ENCODE measurements at regions not wholly inside any gene's neighbourhood (a gene's known extent, or its start where the extent isn't known, plus 50 kb on each side); places are given as distances from the start of the nearest gene placed in this dataset.

GRCh38 chr5:8299716-8300115 is 430.8 kb downstream of the MTRR start:
- no peaks in the 10 kb centered on the region for H3K36me3 ChIP-seq (ENCODE audit: control insufficient read depth, insufficient read depth, low read length)
- TF ChIP-seq EZH2 (IDR thresholded peaks at IDR 0.05; ENCODE audit: low read length, missing control alignments) (no peak), CTCF (conservative IDR thresholded peaks at IDR 0.05 in 1 of 2, IDR thresholded peaks at IDR 0.05 in 1 of 2; ENCODE audit: low read depth in 1 of 2, low read length in 2 of 2) (no peak)

DNA sequence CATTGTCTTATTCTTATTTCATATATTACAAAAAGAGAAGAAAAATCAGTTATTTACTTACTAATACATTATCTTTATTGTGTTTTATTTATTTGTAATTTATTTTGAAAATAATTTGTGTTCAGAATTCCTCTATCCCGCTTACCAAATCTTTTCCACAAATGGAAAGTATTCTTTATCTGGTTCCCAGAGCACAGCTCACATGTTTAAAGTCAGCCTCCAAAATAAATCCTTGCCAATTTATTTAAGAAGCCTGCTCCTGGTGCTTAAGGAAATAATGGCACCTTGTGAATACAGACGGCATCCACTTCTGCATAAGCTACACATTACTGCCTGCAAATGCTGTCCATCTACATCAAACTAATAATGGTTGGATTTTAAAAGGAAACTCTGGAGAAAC is 435.4 kb downstream of the MTRR start:
- TF ChIP-seq EZH2 (IDR thresholded peaks at IDR 0.05; ENCODE audit: low read length, missing control alignments), result no peak
- TF ChIP-seq CTCF (conservative IDR thresholded peaks at IDR 0.05 in 1 of 2, IDR thresholded peaks at IDR 0.05 in 1 of 2; ENCODE audit: low read depth in 1 of 2, low read length in 2 of 2), result no peak
- Histone ChIP-seq H3K79me2 (ENCODE audit: control insufficient read depth, insufficient read depth, low read length) (no peaks in the 10 kb centered on the region), H3K4me1 (ENCODE audit: control insufficient read depth, extremely low read depth, insufficient read depth, low read length) (no peaks in the 10 kb centered on the region)

More at GRCh38 chr5:8299716-8300115, 430.8 kb downstream of the MTRR start:
- no peak overlapping the region for H3K4me3 ChIP-seq (replicated peaks in 1 of 4; ENCODE audit: control extremely low read depth in 1 of 4, insufficient read depth in 1 of 4, low read depth in 3 of 4, low read length in 4 of 4)
- no peak overlapping the region for H3K9ac ChIP-seq (ENCODE audit: insufficient read depth, low read length)
- H3K27ac ChIP-seq (ENCODE audit: insufficient read depth, low read length), result no peak overlapping the region
- no peak overlapping the region for H2AFZ ChIP-seq (ENCODE audit: low read length)
- no peak for DNase-seq (ENCODE audit: low read depth in 2 of 2)
- no peaks in the 10 kb centered on the region for H3K9me3 ChIP-seq (ENCODE audit: control insufficient read depth, insufficient read depth, low read depth, low read length)
- H4K20me1 ChIP-seq (ENCODE audit: control insufficient read depth, extremely low read depth, insufficient read depth, low read length), result no peaks in the 10 kb centered on the region
- H3K79me2 ChIP-seq (ENCODE audit: control insufficient read depth, insufficient read depth, low read length), result no peaks in the 10 kb centered on the region
- no peaks in the 10 kb centered on the region for H3K27me3 ChIP-seq (ENCODE audit: control insufficient read depth, insufficient read depth, low read length)
- H3K4me1 ChIP-seq (ENCODE audit: control insufficient read depth, extremely low read depth, insufficient read depth, low read length), result no peaks in the 10 kb centered on the region
- H3K4me2 ChIP-seq (ENCODE audit: extremely low read depth, insufficient read depth, low read length), result no peak overlapping the region

DNA sequence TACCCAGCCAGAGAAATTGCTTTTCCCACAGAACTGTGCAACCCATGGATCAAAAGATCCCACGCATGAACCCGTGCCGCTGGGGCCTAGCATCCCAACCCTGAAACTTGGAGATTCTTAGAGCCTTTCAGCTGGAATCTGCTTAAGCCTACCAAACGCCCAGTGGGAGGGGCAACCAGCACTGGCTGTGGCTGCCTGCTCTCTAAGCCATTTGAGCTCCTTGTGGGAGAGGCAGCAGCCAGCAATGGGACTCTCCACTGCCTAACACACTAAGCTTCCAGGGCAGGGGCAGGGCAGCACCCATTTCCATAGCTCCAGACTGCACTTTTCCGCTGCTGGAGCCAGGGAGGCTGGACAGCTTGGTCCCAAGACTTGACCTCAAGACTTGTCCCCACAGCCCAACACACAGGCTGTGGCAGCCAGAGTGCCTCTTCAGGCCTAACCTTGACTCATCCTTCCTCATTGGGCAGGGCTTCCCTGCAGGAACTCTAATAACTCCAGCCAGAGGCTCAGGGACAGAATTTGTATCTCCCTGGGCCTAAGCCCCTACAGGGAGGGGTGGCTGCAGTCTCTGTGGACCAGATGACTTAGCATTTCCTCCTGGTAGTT is 437.4 kb downstream of the MTRR start:
- DNase-seq (ENCODE audit: low read depth in 2 of 2), result no peak
- H3K9ac ChIP-seq (ENCODE audit: insufficient read depth, low read length), result no peak overlapping the region
- no peaks in the 10 kb centered on the region for H3K27me3 ChIP-seq (ENCODE audit: control insufficient read depth, insufficient read depth, low read length)
- H4K20me1 ChIP-seq (ENCODE audit: control insufficient read depth, extremely low read depth, insufficient read depth, low read length), result no peaks in the 10 kb centered on the region
- no peaks in the 10 kb centered on the region for H3K79me2 ChIP-seq (ENCODE audit: control insufficient read depth, insufficient read depth, low read length)
- H3K27ac ChIP-seq (ENCODE audit: insufficient read depth, low read length), result no peak overlapping the region
- H3K4me2 ChIP-seq (ENCODE audit: extremely low read depth, insufficient read depth, low read length), result no peak overlapping the region
- no peaks in the 10 kb centered on the region for H3K4me1 ChIP-seq (ENCODE audit: control insufficient read depth, extremely low read depth, insufficient read depth, low read length)
- no peak overlapping the region for H3K4me3 ChIP-seq (replicated peaks in 1 of 4; ENCODE audit: control extremely low read depth in 1 of 4, insufficient read depth in 1 of 4, low read depth in 3 of 4, low read length in 4 of 4)
- TF ChIP-seq CTCF (conservative IDR thresholded peaks at IDR 0.05 in 1 of 2, IDR thresholded peaks at IDR 0.05 in 1 of 2; ENCODE audit: low read depth in 1 of 2, low read length in 2 of 2) (no peak), EZH2 (IDR thresholded peaks at IDR 0.05; ENCODE audit: low read length, missing control alignments) (no peak)
- no peak overlapping the region for H2AFZ ChIP-seq (ENCODE audit: low read length)
- H3K9me3 ChIP-seq (ENCODE audit: control insufficient read depth, insufficient read depth, low read depth, low read length), result no peaks in the 10 kb centered on the region
- H3K36me3 ChIP-seq (ENCODE audit: control insufficient read depth, insufficient read depth, low read length), result no peaks in the 10 kb centered on the region

More for the DNA sequence above, 435.4 kb downstream of the MTRR start:
- H3K9ac ChIP-seq (ENCODE audit: insufficient read depth, low read length), result no peak overlapping the region
- H2AFZ ChIP-seq (ENCODE audit: low read length), result no peak overlapping the region
- DNase-seq (ENCODE audit: low read depth in 2 of 2), result no peak
- no peaks in the 10 kb centered on the region for H3K36me3 ChIP-seq (ENCODE audit: control insufficient read depth, insufficient read depth, low read length)
- H3K27me3 ChIP-seq (ENCODE audit: control insufficient read depth, insufficient read depth, low read length), result no peaks in the 10 kb centered on the region
- no peaks in the 10 kb centered on the region for H3K9me3 ChIP-seq (ENCODE audit: control insufficient read depth, insufficient read depth, low read depth, low read length)
- no peak overlapping the region for H3K4me3 ChIP-seq (replicated peaks in 1 of 4; ENCODE audit: control extremely low read depth in 1 of 4, insufficient read depth in 1 of 4, low read depth in 3 of 4, low read length in 4 of 4)
- no peaks in the 10 kb centered on the region for H4K20me1 ChIP-seq (ENCODE audit: control insufficient read depth, extremely low read depth, insufficient read depth, low read length)
- H3K4me2 ChIP-seq (ENCODE audit: extremely low read depth, insufficient read depth, low read length), result no peak overlapping the region
- H3K27ac ChIP-seq (ENCODE audit: insufficient read depth, low read length), result no peak overlapping the region

Measured in fibroblast of lung (primary cell).